GM21737 (cell line): ENCODE measurements at regions not wholly inside any gene's neighbourhood (a gene's known extent, or its start where the extent isn't known, plus 50 kb on each side); places are given as distances from the start of the nearest gene placed in this dataset.
"Not testable (repeated sequence)": the region's sequence is repeated elsewhere in the genome, so short reads cannot be mapped to it uniquely, and the experiment has no call there.

Experiments used
- ATAC-seq: cut with Tn5 transposase; IDR thresholded peaks from one replicate; pipeline ENCODE4 v1.9.1; 2021; ENCODE audit warnings: mild to moderate bottlenecking, moderate library complexity; ENCODE audit not compliant: unreplicated experiment

DNA sequence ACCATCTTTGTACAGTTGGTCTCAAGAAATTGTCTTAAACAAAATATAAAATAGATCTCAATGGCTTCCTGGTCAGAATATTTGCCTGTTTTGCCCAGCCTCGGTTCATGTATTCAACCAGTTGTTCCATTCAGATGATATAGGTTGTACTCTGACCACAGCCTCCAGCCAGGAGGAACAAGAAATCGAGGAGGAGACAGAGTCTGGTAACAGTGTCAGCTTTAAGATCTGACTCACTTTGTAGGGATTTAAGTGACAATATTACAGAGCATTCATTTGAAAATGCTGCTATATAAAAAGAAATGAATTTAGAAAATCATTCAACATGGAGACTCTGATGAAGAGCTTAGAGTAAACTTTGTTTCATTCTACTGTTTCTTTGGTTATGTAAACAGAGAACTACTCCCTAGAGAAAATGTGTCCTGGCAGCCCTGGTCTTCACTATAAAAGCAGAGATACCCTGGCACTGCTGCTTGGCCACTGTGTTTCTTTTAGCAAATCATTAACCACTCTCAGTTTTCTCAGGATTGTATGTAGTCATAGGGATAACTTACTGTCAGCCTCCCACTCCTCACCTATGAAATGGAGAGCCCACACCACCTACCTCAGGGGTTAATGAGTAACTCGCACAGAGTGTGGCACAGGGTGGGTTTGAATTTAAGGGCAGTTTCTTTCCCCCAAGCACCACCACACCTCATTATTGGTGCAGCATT lies 53.5 kb downstream of the PAGE2 start:
- ATAC-seq: no peak

DNA sequence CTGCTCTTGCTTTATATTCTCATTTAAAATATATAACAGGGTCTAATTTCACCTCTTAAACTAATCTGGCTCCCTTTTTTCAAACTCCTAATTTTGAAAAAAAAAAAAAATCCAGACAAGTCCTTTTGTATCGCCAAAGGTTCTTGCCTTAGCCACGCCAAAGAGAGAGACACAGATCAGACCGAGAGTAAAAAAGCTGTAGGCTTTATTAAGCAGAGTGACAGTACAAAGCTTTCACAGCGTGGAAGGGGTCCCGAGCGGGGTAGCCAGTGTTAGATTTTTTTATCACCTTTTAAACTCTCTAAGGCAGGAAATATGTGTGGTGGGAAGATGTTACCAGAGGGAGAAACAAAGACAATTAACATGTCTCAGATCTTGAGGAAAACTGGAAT lies 54.1 kb downstream of the PAGE2 start:
- ATAC-seq: no peak

DNA sequence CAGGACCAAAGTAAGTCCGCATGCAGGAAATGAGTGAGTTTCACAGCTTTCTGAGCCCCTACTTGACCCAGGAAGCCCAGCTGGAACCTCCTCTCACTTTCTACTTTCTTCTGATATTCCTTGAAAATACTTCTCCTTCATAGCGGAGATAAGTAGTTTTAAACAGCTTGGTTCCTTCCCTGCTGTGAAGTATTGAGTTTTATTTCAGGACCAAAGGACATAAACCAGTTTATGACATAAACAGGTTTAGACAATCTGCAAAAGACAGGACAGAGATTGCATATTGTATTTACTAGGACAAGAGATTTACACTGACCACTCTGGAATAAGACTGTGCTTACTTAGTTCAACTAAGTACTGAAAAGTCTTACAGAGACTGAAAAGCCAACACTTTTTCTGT lies 54.8 kb downstream of the PAGE2 start:
- no peak for ATAC-seq

DNA sequence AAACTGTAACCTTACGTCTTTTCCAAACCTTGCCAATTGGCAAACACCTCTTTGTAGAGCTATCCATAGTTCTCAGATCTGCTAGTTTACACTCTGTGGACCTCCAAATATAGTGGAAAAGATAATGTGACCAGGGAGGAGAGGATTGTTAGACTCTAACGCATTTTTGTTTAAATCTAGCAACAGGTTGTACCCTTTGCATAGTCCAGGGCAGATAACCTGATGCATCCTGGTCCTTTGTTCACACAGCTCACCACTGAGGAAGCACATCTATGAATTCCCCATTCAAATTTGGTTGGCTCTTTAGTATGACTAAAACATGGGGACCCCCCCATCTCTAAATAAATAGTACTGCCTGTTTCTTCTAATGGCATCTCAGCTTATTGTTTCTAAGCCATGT lies 55.9 kb downstream of the PAGE2 start:
- ATAC-seq: no peak

DNA sequence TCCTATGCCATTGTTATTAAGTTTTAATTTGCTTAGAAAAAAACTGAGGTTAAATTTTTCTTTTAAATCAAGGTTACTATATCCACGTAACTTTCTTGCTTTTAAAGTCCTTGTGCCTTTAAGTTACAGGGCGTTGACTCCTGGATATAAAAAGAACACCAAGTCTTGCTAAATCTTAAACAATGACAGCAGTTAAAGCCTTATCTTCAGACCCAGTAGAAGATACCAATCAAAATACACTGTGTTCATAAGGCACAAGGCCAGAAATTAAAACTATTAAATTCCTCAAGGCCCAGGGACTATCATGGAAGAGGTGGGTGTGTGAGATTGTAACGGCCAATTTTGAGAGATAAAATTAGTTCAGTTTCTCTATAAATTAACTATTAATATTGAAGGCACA lies 60.4 kb downstream of the PAGE2 start:
- ATAC-seq: no peak

DNA sequence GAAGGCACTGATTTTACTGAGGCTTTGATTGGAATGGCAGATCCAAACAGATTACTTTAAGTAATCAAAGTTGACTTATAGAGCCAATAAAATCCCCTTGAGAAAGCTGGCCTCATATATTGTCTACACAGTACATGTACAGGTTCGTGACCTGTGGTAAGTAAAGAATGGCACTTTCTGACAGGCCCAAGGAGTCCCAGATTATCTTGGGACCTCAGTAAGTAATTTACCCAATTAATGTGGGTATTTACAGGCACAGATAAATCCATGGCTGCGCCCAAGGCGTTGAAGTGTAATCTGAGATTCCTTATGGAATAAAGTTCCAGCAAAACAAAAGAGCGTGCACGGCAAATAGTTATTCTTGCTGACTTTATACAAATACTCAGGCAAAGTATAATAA lies 62.4 kb downstream of the PAGE2 start:
- ATAC-seq: no peak

DNA sequence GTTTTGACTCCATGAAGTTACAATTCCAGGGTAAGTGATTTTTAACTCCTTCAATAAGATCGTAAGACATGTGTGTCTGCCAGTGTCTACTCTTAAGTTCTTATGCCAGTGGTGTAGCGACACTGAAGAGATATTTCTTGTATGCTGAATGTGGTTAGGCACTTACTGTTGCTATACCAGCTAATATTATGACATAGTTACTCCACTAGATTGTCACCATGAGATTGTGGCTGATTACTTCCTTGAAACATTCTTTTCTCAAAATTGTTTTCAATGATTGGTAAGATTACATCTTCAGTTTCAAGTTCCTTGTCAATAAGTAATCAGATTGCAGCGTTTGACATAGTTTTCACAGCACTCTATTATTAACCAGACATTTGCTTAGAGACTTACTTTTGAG lies 60.6 kb upstream of the PAGE5 start:
- ATAC-seq: no peak

DNA sequence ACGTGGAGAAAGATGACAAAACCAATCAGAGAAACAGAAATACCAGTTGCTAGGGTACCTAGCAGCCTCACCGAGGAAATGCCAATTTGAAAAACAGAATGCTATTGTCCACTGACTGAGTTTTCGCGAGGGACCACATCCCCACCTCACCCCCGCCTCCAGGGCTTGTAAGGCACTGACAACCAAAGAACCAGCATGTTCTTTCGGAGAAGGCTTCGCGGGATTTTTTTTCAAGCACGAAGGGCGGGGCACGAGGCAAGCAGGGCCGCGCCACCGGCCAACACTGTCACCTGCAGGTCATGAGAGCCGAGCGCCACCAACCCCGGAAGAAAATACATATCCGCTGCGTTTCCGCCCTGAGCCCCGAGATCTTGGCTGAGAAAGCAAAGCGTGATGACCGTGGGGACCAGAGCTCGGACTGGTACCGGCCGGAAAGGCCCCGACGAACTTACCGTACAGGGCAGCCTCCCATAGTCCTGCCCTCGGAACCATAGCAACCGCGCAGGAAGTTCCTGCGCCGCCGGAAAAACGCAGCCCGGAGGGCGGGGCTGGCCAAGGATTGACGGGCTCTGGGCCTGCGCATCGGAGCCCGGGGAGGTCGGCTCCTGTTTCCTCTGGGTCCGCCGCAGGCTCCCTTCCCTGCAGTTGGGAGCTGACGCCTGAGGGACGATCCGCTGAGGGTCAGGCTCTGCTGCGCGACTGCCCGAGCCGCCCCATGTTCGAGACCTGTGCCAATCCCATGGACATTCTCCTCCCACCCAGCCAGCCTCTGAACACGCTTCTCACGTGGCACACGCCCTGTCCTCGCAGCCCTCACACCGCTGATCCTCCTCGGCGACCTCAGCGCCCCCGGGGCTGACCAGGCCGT lies 59.2 kb upstream of the PAGE5 start:
- ATAC-seq: peak; percentile 91

DNA sequence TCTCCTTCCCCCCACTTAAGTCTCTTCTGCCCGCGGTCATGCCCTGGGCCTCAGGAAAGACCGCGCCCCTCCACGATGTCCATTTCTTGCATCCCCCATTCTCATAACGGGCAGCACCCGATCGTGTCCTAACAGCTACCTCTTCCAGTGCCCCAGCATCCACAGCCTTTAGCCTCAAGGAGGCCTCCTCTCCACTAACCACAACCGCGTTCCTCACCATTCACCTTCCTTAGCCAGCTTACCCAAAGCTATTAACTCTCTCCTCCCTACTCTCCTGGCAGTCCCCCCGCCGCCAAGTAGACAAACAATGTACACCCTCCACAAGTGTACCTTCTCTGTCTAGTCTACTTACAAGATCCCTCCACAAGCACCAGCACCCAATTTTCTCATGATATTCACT lies 58.6 kb upstream of the PAGE5 start:
- ATAC-seq: no peak

DNA sequence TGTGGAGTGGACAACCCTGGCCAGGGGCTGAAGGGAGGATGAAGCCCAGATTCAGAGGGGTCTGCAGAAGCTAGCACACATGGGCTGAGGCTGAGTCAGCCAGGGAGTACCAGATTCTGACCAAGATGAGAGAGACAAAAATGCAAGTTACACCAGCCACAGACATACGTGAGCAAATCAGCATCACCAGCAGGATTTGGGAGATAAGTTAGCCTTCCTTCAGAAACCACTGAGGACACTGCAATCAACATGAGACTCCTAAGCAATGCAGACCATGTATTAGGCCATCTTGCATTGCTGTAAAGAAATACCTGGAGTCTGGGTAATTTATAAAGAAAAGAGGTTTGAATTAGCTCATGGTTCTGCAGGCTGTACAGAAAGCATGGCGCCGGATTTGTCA lies 57.0 kb upstream of the PAGE5 start:
- no peak for ATAC-seq

DNA sequence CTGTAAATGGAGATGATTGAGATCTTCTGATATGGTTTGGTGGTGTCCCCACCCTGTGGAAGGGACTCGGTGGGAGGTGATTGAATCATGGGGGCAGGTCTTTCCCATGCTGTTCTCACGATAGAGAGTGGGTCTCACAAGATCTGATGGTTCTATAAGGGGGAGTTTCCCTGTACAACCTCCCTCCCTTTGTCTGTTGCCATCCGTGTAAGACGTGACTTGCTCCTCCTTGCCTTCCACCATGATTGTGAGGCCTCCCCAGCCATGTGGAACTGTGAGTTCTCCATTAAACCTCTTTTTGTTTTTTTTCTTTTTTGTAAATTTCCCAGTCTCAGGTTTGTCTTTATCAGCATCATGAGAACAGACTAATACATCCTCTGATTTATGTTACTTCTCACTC lies 55.1 kb upstream of the PAGE5 start:
- not testable (repeated sequence) for ATAC-seq

DNA sequence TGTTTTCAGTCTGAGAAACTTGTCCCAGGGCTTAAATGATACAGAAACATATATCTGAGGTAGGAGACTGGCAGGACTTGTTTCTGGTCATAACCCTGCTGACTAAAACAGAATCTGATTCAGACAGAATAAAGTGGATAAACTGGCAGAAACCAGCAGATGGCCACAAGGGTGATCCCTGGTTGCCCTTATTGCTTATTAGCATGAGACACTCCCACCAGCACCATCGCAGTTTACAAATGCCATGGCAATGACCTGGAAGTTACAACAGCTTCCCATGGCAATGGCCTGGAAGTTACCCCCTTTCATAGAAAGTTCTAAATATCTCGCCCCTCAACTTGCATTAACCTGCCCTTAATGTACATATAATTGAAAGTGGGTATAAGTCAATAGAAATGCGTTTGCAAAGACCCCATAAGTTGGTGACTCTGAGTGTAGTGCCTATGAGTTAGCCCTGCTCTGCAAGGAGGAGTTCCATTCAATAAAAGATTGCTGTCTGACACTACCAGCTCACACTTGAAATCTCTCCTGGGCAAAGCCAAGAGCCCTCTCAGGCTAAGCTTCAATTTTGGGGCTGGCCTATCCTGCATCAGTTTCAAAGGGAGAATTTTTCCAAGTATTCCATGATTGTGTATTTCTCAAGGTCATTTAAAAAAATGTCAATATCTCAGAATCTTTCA lies 52.9 kb upstream of the PAGE5 start:
- ATAC-seq: no peak

DNA sequence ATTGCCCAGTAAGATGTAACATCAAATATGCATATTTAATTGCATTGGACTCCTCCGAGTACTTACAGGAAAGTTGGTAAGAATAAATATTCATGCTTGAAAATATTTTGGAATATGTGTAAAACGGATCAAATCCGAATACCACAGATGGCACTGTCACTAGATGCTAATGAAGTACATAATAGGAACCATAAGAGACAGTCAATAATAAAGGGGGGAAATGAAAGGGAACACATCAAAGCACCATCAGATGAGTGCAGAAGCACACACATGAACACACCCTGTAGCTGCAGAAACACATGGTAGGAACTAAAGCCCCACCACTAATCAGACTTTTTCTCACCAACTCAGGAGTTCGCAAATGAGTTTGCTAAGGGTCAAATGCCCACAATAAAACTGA lies 52.2 kb upstream of the PAGE5 start:
- no peak for ATAC-seq

DNA sequence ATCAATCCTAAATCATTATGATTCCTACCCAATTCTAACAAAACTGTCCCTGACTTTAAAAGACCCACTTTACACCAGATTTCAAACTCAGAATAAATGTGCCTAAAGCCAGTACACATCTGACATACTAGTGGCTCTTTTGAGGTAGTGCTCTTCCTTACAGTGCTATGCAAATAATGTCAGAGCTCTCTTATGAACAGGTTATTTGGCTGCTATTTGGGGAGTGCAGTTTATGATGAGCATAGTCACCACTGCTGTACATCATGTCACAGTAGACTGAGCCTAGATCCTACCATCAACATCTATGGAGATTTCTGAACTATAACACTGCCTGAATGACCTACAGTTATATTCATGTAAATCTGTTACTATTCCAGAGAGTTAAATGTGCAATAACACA lies 50.4 kb upstream of the PAGE5 start:
- no peak for ATAC-seq
